Gastrocnemius medialis (tissue), 4 donors: ENCODE measurements at regions not wholly inside any gene's neighbourhood (a gene's known extent, or its start where the extent isn't known, plus 50 kb on each side); places are given as distances from the start of the nearest gene placed in this dataset.

Experiments
- ATAC-seq, 2 donors: fragments of 150-250 bp; one replicate each; pipeline ENCODE4 v1.9.1; 2016
- DNase-seq, 2 donors: peaks; one replicate each; pipeline ENCODE4 v3.0.0-alpha.2; 2019
- H3K27ac ChIP-seq, 4 donors: fragments of 200-600 bp; sonication (generic); 1 replicate in 1 of 4; 2 replicates in 3 of 4; pipeline ENCODE4 v1.5.1; 2016 to 2018; ENCODE audit warnings: mild to moderate bottlenecking in 2 of 4, moderate library complexity in 1 of 4
- H3K27me3 ChIP-seq, 3 donors: fragments of 200-600 bp; sonication (generic) in 2 of 3; 1 replicate in 1 of 3; 2 replicates in 2 of 3; pipeline versions ENCODE4 v1.5.1 to v1.6.0; 2016 to 2019; ENCODE audit warnings: mild to moderate bottlenecking in 1 of 3, moderate library complexity in 1 of 3
- H3K36me3 ChIP-seq, 2 donors: fragments of 200-600 bp; sonication (generic) in 1 of 2; one replicate each; pipeline ENCODE4 v1.5.1; 2017 to 2018
- H3K4me1 ChIP-seq, 2 donors: fragments of 200-600 bp; sonication (generic) in 1 of 2; one replicate each; pipeline ENCODE4 v1.5.1; 2016 to 2017; ENCODE audit warnings: mild to moderate bottlenecking in 2 of 2
- H3K4me3 ChIP-seq, 4 donors: fragments of 200-600 bp; sonication (generic) in 3 of 4; 1 replicate in 1 of 4; 2 replicates in 3 of 4; pipeline ENCODE4 v1.5.1; 2016 to 2019; ENCODE audit warnings: mild to moderate bottlenecking in 2 of 4
- H3K9me3 ChIP-seq, 3 donors: fragments of 200-600 bp; sonication (generic) in 2 of 3; 1 replicate in 1 of 3; 2 replicates in 2 of 3; pipeline ENCODE4 v1.5.1; 2016 to 2019
- POLR2A ChIP-seq, 2 donors: fragments of 450-650 bp; IDR thresholded peaks; one replicate each; pipeline ENCODE4 v1.6.1; 2017; ENCODE audit warnings: antibody characterized with exemption in 2 of 2, mild to moderate bottlenecking in 2 of 2, moderate library complexity in 2 of 2
- in situ Hi-C, 4 donors: fragments of 200-750 bp; cut with MboI; loops; one replicate each; pipeline versions ENCODE4 v1.15.0 to v1.8.0; 2017; ENCODE audit warnings: low sequenced_read_pairs in 4 of 4
- intact Hi-C: fragments of 100-400 bp; cut with DNase I; formaldehyde crosslinking; loops from one replicate; pipeline ENCODE4 v1.15.1; 2023; ENCODE audit warnings: low total_unique reads
- TF ChIP-seq, protein P1 (sequence below), 5 experiments: fragments of 450-650 bp in 3 of 5; fragments of 200-600 bp in 2 of 5; sonication (generic) in 2 of 5; IDR thresholded peaks in 4 of 5; conservative IDR thresholded peaks in 1 of 5; 1 replicate in 4 of 5; 2 replicates in 1 of 5; pipeline ENCODE4 v1.5.1; 2016 to 2019; ENCODE audit warnings: antibody characterized with exemption in 5 of 5, mild to moderate bottlenecking in 3 of 5, moderate library complexity in 3 of 5

DNA sequence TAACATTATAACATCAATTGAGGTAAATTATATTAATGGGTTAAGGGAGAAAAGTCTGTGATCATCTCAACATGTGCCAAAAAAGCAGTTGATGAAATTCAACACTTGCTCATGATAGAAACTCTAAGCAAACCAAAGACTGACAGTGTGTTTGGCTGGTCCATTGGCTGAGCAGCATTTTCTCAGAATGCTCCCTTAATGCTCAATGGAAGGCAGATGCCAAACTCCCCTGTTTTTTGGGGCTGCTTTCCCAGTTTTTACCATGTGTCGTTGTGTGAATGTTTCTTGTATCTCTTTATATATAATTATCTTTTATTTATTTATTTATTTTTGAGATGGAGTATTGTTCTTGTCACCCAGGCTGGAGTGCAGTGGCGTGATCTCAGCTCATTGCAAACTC lies 114.7 kb downstream of the SEC23IP start:
- Histone ChIP-seq H3K27me3 (no peaks in the 10 kb centered on the region), H3K9me3 (no peaks in the 10 kb centered on the region), H3K4me3 (no peak overlapping the region), H3K36me3 (no peaks in the 10 kb centered on the region), H3K4me1 (no peaks in the 10 kb centered on the region), H3K27ac (no peak overlapping the region)
- no peak for DNase-seq
- intact Hi-C loops: no loop called here
- TF ChIP-seq POLR2A (IDR thresholded peaks at IDR 0.05): no peak
- TF ChIP-seq, protein P1, sequence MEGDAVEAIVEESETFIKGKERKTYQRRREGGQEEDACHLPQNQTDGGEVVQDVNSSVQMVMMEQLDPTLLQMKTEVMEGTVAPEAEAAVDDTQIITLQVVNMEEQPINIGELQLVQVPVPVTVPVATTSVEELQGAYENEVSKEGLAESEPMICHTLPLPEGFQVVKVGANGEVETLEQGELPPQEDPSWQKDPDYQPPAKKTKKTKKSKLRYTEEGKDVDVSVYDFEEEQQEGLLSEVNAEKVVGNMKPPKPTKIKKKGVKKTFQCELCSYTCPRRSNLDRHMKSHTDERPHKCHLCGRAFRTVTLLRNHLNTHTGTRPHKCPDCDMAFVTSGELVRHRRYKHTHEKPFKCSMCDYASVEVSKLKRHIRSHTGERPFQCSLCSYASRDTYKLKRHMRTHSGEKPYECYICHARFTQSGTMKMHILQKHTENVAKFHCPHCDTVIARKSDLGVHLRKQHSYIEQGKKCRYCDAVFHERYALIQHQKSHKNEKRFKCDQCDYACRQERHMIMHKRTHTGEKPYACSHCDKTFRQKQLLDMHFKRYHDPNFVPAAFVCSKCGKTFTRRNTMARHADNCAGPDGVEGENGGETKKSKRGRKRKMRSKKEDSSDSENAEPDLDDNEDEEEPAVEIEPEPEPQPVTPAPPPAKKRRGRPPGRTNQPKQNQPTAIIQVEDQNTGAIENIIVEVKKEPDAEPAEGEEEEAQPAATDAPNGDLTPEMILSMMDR (IDR thresholded peaks at IDR 0.05 in 4 of 5, conservative IDR thresholded peaks at IDR 0.05 in 1 of 5): no peak
- in situ Hi-C loops: no loop called here
- no peak for ATAC-seq

- no peak for TF ChIP-seq POLR2A (IDR thresholded peaks at IDR 0.05)
- TF ChIP-seq, protein P1 (IDR thresholded peaks at IDR 0.05 in 4 of 5, conservative IDR thresholded peaks at IDR 0.05 in 1 of 5): no peak
- Histone ChIP-seq H3K4me1 (no peaks in the 10 kb centered on the region), H3K27me3 (no peaks in the 10 kb centered on the region), H3K4me3 (no peak overlapping the region), H3K36me3 (no peaks in the 10 kb centered on the region), H3K27ac (no peak overlapping the region), H3K9me3 (no peaks in the 10 kb centered on the region)
- ATAC-seq: no peak
- intact Hi-C loops: no loop called here
- in situ Hi-C loops: no loop called here
- DNase-seq: no peak
These were observed 119.0 kb downstream of the SEC23IP start for GRCh38 chr10:120011359-120012130.

DNA sequence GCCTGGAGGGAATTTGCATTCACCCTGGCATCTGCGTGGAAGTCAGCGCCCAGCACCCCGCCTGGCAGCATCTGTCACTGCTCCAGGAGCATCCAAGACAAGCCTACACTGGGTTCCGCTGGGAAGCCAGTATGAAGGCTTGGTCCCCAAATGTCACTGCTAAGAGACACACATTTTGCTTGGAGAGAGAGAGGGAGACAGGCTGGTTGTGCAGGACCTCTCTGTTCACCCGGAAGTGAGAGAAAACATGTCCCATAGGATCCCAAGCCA lies 119.5 kb downstream of the SEC23IP start:
- no peak for ATAC-seq
- in situ Hi-C loops: no loop called here
- no peak for TF ChIP-seq POLR2A (IDR thresholded peaks at IDR 0.05)
- TF ChIP-seq, protein P1 (IDR thresholded peaks at IDR 0.05 in 4 of 5, conservative IDR thresholded peaks at IDR 0.05 in 1 of 5): no peak
- intact Hi-C loops: no loop called here
- Histone ChIP-seq H3K9me3 (no peaks in the 10 kb centered on the region), H3K4me3 (no peak overlapping the region), H3K27me3 (no peaks in the 10 kb centered on the region), H3K4me1 (no peaks in the 10 kb centered on the region), H3K27ac (no peak overlapping the region), H3K36me3 (no peaks in the 10 kb centered on the region)
- no peak for DNase-seq

DNA sequence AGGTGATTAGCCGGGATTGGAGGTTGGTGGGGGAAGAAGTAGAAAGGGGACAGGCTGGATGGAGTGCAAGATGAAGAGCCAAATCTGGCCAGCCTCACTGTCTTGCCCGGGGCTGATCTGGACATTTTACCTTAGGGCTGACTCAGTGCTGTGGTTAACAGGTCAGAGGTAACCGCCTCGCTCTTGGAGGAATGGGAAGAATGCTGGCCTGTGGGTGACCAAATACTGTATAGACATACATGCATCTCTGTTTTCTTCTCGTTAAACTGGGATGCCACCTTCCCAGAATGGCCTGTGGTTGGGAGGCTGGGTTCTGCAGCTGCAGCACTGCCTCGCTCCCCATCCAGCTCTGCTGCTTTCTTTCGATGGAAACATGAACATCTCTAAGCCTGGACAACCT lies 120.0 kb downstream of the SEC23IP start:
- Histone ChIP-seq H3K9me3 (no peaks in the 10 kb centered on the region), H3K27ac (no peak overlapping the region), H3K27me3 (no peaks in the 10 kb centered on the region), H3K4me1 (no peaks in the 10 kb centered on the region), H3K36me3 (no peaks in the 10 kb centered on the region), H3K4me3 (no peak overlapping the region)
- ATAC-seq (no peak), DNase-seq (no peak)
- TF ChIP-seq POLR2A (IDR thresholded peaks at IDR 0.05): no peak
- TF ChIP-seq, protein P1 (IDR thresholded peaks at IDR 0.05 in 4 of 5, conservative IDR thresholded peaks at IDR 0.05 in 1 of 5): no peak
- intact Hi-C loops: no loop called here
- in situ Hi-C loops: no loop called here

DNA sequence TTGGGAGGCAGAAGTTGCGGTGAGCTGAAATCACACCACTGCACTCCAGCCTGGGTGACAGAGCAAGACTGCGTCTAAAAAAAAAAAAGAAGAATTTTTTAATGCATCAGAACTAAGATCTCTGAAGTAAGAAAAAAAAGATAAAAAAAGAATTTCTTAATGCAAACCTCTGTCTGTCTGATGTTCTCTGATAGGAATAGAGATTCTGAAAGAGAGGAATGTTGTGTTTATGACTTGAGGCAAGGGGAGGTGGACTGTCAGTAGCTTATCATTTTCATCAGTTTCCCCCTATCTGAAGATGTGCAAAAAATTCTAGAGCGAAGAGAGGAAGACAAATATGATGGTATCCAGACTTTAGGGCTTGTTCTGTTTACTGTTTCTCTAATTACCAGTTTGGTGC lies 121.5 kb downstream of the SEC23IP start:
- Histone ChIP-seq H3K4me3 (no peak overlapping the region), H3K36me3 (no peaks in the 10 kb centered on the region), H3K4me1 (no peaks in the 10 kb centered on the region), H3K27me3 (no peaks in the 10 kb centered on the region), H3K9me3 (no peaks in the 10 kb centered on the region), H3K27ac (no peak overlapping the region)
- TF ChIP-seq, protein P1 (IDR thresholded peaks at IDR 0.05 in 4 of 5, conservative IDR thresholded peaks at IDR 0.05 in 1 of 5): no peak
- TF ChIP-seq POLR2A (IDR thresholded peaks at IDR 0.05): no peak
- DNase-seq (no peak), ATAC-seq (no peak)
- in situ Hi-C loops: no loop called here
- intact Hi-C loops: no loop called here
